ENCODE measurements at regions not wholly inside any gene's neighbourhood (a gene's known extent, or its start where the extent isn't known, plus 50 kb on each side); places are given as distances from the start of the nearest gene placed in this dataset.

DNA sequence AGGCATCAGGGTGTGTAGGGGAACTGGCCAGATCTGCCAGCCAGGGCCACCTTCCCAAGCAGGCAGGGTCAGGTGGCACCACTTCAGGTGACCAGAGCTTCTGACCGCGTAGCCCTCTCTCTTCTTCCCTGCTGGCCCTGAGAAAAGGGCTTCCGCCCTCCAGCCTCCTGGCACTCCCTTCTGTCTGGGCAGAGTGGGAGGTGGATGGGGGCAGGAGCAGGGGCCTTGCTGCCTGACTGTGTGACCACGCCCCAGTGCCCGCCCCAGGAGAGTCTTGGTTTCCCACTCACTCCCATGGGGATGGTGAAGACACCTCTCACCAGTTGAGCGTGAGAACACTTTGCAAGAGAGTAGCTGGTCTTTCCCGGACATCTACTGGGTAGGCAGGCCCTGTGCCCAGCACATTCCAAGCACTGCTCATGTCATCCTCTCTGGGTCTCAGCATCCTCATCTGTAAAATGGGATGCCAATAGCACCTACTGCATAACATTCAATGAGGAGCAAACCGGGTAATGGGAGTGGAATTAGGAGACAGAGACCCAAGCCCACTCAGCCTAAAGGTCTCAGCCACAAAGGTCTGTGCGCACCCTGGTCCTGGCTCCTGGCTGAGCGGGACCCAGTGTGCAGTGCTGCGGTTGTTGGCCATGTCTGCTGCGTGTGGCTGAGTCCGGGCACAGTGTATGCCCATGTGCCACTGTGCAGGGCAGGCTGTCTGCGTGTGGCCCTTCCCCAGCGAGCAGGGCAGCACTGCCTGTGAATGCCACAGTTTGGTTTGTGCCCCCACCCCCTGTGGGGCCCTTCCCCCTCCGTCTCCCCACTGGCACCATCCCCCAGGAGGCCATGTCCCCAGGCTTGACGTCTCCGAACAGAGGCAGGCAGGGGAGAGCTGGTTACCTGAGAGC, 179.1 kb upstream of the IER5L start:
- DNase-seq (ENCODE audit: low read depth), result no peak

DNA sequence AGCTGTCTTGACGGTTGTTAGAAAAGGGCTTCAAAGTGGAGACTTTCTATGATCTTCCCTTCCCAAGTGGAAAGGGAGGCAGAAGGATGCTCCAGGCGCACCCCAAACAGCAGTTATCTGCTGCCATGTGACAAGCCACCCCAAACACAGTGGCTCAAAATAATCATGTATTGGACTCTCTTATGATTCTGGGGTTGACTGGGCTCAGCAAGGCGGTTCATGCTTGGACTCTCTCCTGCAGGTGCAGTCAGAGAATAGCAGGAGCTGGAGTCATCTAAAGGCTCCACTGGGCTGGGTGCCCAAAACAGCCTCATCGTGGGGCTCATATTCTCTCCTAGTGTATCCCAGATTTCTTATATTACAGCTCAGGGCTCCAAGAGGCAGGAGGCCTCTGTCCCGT, 177.6 kb upstream of the IER5L start:
- no peak for DNase-seq (ENCODE audit: low read depth)

DNA sequence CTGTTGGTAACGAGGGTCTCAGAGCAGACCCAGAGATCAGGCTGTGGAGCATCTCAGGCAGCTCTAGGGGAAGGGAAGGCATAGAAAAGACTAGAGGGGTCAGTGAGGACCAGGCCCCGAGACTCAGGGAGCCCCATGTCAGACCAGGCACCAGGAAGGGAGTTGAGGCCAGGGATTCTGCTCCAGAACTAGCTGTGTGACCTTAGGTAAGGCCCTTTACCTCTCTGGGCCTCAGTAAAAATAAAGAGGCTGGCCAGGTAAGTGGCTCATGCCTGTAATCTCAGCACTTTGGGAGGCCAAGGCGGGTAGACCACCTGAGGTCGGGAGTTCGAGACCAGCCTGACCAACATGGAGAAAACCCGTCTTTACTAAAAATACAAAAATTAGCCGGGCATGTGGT, 176.4 kb upstream of the IER5L start:
- DNase-seq (ENCODE audit: low read depth), result no peak

DNA sequence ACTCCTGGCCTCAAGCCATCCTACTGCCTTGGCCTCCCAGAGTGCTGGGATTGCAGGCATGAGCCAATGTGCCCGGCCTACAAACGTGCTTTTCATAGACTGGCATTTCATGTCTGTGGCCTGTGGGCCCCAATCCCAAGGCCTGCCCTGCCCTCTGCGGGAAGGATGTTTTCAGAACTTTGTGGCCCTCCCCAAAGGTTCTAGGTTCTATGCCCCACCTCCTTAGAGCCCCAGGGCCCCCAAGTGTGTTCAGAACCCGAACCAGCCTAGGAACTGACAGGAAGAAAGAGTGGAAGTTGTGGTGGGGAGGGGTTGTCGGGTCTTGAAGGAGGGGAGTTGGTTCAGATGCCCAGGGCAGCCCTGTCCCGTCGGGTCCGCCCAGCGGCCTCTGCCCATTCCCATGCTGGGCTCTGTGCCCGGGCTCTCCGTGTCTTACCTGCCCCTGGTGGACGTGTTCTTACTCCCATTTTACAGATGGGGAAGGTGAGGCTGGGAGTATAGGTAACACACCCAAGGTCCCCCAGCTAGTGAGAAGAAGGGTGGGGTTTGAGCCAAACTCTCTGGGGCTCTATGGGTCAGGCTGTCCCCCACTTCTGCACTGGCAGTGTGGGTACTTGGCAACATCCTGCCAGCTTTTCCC, 175.8 kb upstream of the IER5L start:
- no peak for DNase-seq (ENCODE audit: low read depth)

DNA sequence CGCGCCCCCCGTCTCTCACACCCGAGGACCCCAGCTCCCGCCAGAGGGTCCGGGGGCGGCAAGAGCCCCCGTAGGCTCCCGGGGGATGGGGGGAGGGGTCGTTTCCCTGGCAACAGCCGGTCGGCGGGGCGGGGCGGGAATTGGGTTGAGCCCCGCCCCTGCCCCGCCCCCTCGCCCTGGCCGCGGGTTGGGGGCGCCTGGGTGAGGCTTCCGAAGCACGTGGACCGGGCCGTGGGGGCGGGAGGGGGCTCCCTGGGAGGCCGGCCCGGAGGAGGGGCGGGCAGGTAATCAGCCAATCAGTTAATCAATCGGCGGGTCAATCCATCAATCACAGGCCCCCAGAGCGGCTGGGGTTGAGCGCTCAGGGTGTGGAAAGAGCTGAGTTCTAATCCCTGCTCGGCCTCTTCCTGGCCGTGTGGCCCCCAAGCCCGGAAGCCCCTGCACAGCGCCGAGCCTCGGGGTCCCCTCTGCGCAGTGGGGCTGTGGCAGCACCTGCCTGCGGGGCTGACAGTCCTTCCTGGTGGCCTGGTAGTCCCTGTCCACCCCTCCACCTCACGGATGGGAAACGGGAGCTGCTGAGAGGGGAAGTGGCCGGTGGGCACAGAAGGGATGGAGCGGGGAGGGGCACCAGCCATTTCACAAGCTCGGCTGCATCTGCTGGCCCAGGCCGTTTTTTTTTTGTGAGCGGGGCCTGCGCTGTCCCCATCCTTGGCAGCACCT, 174.2 kb upstream of the IER5L start:
- DNase-seq (ENCODE audit: low read depth), result no peak

DNA sequence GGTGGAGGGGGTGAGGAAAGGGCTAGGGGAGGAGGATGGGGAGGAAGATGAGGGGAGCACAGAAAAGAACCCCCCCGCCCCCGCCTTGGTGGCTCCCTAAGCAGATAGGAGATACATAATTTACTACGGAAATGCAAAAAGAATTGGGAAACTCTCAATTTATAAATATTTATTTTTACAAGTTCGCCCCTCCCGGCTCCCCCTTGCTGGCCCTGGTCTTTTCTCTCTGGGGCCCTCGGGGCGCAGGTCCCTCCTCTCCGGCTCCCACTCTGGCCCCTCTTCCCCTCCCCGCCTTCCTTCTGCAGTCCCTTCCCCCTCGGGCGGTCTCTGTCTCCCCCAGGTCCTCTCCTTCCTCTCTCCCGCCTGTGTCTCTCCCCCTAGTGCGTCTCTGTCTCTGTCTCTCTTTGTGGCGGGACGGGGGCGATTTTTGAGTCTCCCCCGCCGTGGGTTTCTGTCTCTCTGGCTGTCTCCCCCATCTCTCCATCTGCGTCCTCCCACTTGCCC, 173.6 kb upstream of the IER5L start:
- DNase-seq (ENCODE audit: low read depth), result no peak

DNA sequence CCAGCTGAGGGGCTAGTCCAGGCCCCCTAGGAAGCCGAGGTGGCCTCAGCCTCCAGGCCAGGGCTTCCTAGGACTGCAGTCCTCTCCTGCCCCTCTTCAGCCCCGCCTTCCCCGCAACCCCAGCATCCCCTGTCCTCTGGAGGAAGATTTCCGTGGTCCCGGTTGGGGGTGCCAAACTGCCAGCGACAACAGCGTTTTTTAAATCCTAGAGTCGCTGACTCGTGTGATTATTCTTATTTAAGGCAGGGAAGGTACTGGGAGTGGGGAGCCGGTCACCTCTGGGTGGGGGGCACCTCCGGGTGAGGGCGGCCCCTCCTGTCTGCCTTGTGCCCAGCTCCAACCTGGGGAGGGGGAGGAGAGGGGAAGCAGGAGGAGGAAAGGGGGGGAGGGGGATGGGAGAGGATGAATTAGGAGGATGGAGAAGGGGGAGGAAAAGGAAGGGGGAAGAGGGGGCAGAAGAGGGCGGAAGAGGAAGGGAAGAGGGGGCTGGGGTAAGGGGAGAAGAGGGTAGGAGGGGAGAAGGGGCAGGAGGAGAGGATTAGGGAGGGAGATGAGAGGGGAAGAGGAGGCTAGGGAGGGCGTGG, 173.1 kb upstream of the IER5L start:
- DNase-seq (ENCODE audit: low read depth), result no peak

DNA sequence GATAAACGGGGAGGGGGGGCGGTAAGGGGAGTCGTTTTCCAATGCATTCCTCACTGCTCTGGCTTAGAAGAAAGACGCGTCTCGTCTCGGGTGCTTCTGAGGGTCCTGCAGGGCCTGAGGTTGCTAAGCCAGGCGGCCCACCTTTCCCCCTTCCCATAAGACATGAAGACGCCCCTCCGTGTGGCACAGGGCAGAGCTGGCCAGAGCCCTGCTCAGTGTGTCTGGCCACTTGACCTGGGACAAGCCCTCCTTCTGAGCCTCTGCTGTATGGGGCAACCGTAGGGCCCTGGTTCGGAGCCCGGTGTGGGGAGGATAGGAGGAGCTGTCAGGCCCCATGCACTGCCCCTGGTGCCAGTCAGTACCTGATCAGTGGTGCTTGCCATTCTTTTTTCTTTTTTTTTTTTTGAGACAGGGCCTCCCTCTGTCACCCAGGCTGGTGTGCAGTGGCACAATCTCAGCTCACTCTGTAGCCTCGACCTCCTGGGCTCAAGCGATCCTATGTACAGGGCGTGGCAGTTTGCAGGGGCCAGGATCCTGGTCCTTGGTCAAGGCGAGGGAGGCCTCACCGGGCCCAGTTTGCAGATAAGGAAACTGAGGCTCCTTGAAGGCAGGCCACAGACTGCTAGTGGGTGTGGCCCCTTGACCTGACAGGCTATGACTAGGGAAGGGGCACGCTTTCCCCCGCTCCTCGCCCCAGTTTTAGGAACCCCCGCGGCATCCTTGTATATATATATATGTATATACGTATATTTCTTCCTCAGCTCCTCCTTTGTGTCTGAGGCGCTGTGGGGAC, 172.3 kb upstream of the IER5L start:
- DNase-seq (ENCODE audit: low read depth), result no peak

DNA sequence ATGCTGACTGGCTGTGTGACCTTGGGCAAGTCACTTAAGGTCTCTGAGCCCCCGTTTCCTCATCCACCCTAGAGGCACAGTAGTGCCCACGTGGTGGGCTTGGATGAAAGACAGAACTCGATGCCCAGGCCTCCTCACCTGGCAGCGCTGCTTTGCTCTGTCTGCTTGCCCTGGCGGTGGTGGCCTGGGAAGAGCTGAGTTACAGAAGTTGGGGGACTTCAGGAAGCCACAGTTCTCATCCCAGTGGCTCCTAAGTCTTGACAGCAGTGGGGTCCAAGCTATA, 171.5 kb upstream of the IER5L start:
- DNase-seq (ENCODE audit: low read depth), result no peak

DNA sequence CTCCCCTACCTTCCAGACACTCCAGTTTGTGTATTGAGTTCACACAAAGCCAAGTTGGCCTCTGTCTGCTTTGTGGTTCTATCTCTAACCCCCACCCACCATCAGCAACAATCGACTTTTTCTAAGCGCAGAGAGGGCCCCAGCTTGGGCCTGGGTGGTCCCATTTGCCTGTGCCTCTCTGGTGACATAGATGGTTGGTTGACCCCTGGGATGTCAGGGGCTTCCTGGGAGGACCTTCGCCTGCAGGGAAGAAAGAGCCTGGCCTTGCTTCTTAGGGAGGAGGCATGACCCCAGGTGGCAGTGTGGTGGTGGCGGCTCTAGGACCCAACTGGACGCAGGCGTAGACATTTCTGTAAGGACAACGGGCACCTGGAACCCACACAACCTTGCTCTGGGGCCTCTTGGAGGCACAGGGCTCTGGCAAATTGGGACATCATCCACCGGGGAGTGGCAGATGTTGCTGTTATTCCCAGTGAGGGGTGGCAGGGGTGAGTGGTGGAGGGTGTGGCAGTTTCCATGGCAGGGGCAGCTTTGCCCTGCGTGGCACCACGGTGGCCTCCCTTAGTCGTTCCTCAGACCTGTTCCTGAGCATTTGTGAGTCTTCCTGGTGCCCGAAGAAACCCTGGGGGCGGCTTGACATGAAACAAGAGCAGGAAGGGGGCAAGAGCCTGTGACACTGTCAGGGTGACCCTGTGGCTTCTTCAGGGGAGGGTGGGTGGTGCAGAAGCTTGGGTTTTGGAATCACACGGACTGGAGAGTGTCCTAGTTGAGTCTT, 171.0 kb upstream of the IER5L start:
- DNase-seq (ENCODE audit: low read depth), result no peak

DNA sequence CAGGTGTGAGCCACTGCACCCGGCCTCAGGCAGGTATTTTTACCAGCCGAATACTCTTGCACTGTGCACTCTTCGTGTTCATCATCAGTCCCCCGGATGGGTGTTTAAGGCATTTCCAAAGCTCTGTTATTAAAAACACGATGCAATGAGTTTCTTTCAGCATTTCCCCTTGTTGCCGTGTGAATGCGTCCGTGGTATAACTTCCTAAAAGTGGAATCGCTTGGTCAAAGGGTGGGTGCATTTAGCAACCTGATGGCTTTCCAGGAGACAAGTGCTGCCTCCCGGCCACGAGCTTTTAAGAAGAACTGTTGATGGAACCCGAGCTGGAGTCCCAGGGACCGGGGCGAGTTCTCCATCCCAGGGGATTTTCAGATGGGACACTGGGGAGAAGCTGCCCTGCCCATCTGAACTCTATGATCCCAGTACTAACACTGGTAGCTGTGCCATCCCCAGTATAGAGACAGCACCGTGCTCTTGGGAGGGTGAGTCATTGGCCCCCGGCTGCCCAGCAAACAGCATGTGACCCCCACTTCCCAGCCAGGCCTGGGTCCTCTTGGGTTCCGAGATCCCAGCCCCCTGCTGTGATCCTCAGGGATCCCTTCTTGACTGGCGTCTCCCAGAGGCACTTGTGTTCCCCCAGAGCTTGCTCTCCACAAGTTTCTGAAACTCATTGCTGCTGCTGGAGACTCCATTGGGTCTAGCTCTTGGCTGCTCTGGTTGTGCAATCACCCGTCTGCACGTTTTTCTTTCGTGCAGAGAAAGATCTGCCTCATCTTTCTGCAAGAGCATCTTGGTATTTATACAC, 169.5 kb upstream of the IER5L start:
- no peak for DNase-seq (ENCODE audit: low read depth)

DNA sequence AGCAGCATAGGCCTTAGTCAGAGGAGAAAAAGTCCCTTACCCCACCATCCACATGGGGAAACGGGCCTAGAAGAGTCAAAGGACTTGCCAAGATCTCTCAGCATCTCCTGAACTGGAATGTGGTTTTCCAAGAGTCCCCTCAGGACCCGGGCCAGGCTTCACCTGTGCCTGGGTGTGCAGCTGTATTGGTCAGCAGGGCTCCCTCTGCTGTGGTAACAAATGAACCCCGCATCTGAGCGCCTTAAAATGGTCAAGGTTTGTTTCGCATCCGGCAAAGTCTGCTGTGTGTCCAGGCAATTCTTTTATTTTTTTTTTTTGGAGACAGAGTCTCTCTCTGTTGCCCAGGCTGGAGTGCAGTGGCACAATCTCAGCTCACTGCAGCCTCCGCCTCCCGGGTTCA, 168.0 kb upstream of the IER5L start:
- no peak for DNase-seq (ENCODE audit: low read depth)

DNA sequence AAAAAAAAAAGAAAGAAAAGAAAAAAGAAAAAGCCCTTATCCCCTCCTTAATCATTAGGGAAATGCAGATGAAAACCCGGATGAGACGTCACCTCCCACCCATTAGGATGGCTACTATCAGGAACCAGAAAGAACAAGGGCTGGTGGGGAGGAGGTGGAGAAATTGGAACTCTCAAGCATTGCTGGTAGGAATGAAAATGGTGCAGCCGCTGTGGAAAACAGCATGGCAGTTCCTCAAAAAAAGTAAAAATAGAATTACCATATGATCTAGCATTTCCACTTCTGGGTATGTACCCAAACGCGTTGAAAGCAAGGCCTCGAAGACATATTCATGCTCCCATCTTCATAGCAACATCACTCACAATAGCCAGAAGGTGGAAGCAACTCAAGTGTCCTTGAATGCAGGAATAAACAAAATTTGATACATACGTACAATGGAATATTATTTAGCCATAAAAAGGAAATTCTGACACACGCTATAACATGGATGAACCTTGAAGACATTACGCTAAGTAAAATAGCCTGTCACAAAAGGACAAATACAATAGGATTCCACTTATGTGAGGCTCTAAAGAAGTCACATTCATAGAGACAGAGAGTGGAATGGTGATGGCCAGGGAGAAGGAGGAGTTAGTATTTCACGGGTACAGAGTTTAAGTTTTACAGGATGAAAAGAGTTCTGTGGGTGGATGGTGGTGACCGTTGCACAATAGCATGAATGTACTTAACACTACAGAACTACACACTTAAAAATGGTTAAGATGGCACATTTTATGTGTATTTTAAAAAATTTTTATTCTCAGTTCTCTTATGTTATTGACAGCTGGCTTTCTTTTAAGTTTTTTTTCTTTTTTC, 166.8 kb upstream of the IER5L start:
- no peak for DNase-seq (ENCODE audit: low read depth)

DNA sequence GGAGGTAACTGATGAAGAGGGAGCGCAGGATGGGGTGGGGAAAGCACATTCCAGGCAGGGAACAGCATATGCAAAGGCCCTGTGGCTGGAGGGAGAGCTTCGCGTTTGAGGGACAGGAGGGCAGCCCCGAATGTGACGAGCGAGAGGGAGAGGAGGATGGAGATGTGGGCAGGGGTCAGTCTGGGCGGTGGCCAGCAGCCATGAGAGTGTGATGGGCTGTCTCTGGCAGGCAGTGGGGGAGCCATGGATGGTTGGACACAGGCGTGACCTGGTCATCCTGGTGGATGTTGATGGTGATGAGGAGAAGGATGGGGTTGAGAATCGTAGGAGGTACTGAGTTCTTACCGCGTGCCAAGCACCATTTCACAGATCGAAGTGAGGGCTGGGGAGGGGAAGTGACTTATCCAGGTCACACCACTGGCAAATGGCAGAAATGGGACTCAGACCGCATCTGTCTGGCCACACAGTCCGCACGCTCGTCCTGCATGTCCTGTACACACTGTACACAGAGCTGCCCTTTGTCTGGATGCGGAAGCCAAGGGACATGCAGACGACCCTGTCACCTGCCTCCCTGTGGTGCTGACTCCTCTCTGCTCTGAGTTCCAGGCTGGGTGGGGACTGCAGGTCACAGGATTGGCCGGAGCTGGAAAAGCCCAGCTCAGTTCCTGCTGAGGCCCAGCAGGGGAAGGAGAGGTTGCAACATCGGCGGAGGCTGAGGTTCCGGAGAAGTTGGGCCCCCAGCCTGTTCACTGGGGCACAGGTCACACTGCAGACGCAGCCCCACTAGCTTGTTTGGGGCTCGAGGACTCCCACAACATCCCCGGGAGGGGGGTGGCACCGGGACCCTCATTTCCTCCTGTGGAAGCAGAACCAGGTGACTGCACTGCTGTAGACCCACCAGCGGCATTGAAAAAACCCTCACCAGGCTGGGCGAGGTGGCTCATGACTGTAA, 165.6 kb upstream of the IER5L start:
- DNase-seq (ENCODE audit: low read depth), result no peak

DNA sequence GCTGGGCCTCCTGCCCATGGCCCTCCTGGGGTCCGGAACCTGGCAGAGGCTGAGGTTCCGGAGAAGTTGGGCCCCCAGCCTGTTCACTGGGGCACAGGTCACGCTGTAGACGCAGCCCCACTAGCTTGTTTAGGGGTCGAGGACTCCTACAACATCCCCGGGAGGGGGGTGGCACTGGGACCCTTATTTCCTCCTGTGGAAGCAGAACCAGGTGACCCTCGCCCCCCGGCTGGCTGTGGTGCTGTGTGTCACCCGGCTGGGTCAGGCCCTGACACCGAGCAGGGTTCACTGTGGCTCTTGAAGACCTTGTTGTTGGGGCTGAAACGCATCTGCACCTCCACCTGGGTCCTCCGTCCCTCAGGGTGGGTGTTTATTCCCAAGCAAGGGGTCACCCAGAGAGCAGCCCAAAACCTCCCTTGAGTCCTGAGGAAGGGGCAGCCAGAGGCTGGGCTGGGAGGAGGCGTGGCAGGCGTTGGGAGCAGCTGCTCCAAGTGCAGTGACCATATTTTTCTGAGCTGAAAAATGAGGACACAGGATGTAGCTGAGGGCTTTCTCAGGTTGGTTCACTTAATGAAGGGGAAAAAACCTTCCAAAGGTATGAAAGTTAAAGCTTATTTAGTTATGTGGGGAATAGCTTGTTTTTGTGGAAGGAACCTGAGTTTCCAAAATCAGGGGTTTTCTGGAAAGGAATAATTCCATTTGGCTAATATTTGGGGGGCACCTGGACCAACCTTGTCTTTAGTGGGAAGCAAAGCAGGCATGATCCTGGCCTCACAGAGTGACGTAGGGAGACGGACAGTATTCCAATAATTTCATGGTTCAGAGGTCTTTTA, 164.7 kb upstream of the IER5L start:
- no peak for DNase-seq (ENCODE audit: low read depth)

DNA sequence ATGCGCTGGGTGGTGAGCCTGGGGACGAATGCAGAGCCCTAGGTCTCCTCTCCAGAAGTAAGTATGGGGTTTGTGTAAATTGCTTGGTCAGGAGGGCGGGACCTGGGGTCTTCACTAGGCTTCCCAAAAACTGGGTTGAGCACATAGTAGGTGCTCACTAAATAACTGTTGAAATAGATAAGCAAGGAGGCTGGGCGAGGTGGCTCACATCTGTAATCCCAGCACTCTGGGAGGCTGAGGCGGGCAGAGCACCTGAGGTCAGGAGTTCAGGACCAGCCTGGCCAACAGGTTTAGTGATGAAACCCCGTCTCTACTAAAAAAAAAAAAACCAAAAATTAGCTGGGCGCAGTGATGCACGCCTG, 163.9 kb upstream of the IER5L start:
- no peak for DNase-seq (ENCODE audit: low read depth)

Measured in non-pigmented ciliary epithelial cell (primary cell).